CD14-positive monocyte (primary cell): ENCODE measurements at regions not wholly inside any gene's neighbourhood (a gene's known extent, or its start where the extent isn't known, plus 50 kb on each side); places are given as distances from the start of the nearest gene placed in this dataset.

Experiments
- DNase-seq, 3 donors: peaks; one replicate each; pipeline ENCODE4 v3.0.0-alpha.2; 2011 to 2022
- H2AFZ ChIP-seq: 2 replicates; pipeline ENCODE4 v1.6.0; 2012; ENCODE audit warnings: mild to moderate bottlenecking, low read depth, low read length, inconsistent platforms; ENCODE audit not compliant: insufficient read depth, poor library complexity, severe bottlenecking
- H3K27ac ChIP-seq, 2 donors: 1 replicate in 1 of 2; 2 replicates in 1 of 2; pipeline ENCODE4 v1.5.1; 2012 to 2013; ENCODE audit warnings: low read length in 2 of 2, control low read depth in 1 of 2, inconsistent platforms in 1 of 2, low read depth in 1 of 2, mild to moderate bottlenecking in 1 of 2
- H3K27me3 ChIP-seq, 2 donors: one replicate each; pipeline versions ENCODE4 v1.6.0 to v1.6.1; 2011 to 2013; ENCODE audit warnings: low read length in 2 of 2; ENCODE audit not compliant: control insufficient read depth in 2 of 2, insufficient read depth in 2 of 2
- H3K36me3 ChIP-seq, 2 donors: replicated peaks in 1 of 2; 1 replicate in 1 of 2; 2 replicates in 1 of 2; pipeline versions ENCODE4 v1.5.1 to v1.6.1; 2012 to 2013; ENCODE audit warnings: low read length in 2 of 2, control low read depth in 1 of 2, inconsistent platforms in 1 of 2, mild to moderate bottlenecking in 1 of 2; ENCODE audit not compliant: insufficient read depth in 2 of 2, control insufficient read depth in 1 of 2
- H3K4me1 ChIP-seq, 2 donors: 1 replicate in 1 of 2; 2 replicates in 1 of 2; pipeline versions ENCODE4 v1.5.1 to v1.6.1; 2012 to 2013; ENCODE audit warnings: low read length in 2 of 2, control low read depth in 1 of 2, inconsistent platforms in 1 of 2, mild to moderate bottlenecking in 1 of 2, moderate library complexity in 1 of 2; ENCODE audit not compliant: insufficient read depth in 2 of 2, control insufficient read depth in 1 of 2
- H3K4me2 ChIP-seq: replicated peaks from 2 replicates; pipeline ENCODE3; 2012; ENCODE audit warnings: low read length, moderate library complexity, mild to moderate bottlenecking; ENCODE audit not compliant: poor library complexity, severe bottlenecking; ENCODE audit errors: extremely low read depth
- H3K4me3 ChIP-seq, 3 experiments: fragments of 200-600 bp in 1 of 3; sonication (generic) in 1 of 3; replicated peaks in 1 of 3; 1 replicate in 2 of 3; 2 replicates in 1 of 3; pipeline ENCODE4 v1.5.1; 2011 to 2013; ENCODE audit warnings: low read length in 3 of 3, mild to moderate bottlenecking in 3 of 3, control low read depth in 2 of 3, low read depth in 2 of 3, inconsistent platforms in 1 of 3, moderate library complexity in 1 of 3
- H3K79me2 ChIP-seq: 2 replicates; pipeline ENCODE4 v1.6.0; 2012; ENCODE audit warnings: mild to moderate bottlenecking, control low read depth, inconsistent platforms, low read length, moderate library complexity; ENCODE audit not compliant: insufficient read depth
- H3K9ac ChIP-seq: 2 replicates; pipeline ENCODE4 v1.6.0; 2017; ENCODE audit warnings: low read length, mild to moderate bottlenecking; ENCODE audit not compliant: insufficient read depth, poor library complexity, severe bottlenecking
- H3K9me3 ChIP-seq, 2 donors: replicated peaks in 1 of 2; 1 replicate in 1 of 2; 2 replicates in 1 of 2; pipeline versions ENCODE4 v1.5.1 to v1.6.1; 2012 to 2013; ENCODE audit warnings: low read length in 2 of 2, control low read depth in 1 of 2; ENCODE audit not compliant: control insufficient read depth in 1 of 2, insufficient read depth in 1 of 2
- H4K20me1 ChIP-seq: 2 replicates; pipeline ENCODE4 v1.6.0; 2012; ENCODE audit warnings: mild to moderate bottlenecking, low read length, control low read depth, moderate library complexity; ENCODE audit not compliant: insufficient read depth
- H3K27ac Mint-ChIP-seq, 7 donors: one replicate each; pipeline ENCODE4 v1.8.0; 2020; ENCODE audit warnings: mild to moderate bottlenecking in 7 of 7, mixed read lengths in 7 of 7, moderate library complexity in 6 of 7, inconsistent platforms in 2 of 7
- H3K27me3 Mint-ChIP-seq, 3 donors: one replicate each; pipeline ENCODE4 v1.8.0; 2021 to 2022; ENCODE audit warnings: low read depth in 3 of 3, mild to moderate bottlenecking in 3 of 3, mixed read lengths in 3 of 3, moderate library complexity in 3 of 3, inconsistent platforms in 1 of 3
- H3K36me3 Mint-ChIP-seq, 2 donors: one replicate each; pipeline ENCODE4 v1.8.0; 2020; ENCODE audit warnings: mixed read lengths in 2 of 2, inconsistent platforms in 1 of 2, mild to moderate bottlenecking in 1 of 2
- H3K4me1 Mint-ChIP-seq: one replicate; pipeline ENCODE4 v1.8.0; 2020; ENCODE audit warnings: mild to moderate bottlenecking, mixed read lengths
- H3K4me3 Mint-ChIP-seq, 2 donors: one replicate each; pipeline ENCODE4 v1.8.0; 2020; ENCODE audit warnings: mild to moderate bottlenecking in 2 of 2, mixed read lengths in 2 of 2, moderate library complexity in 1 of 2
- H3K9me3 Mint-ChIP-seq, 7 donors: one replicate each; pipeline ENCODE4 v1.8.0; 2020 to 2022; ENCODE audit warnings: mixed read lengths in 7 of 7, mild to moderate bottlenecking in 6 of 7, moderate library complexity in 6 of 7, inconsistent platforms in 2 of 7
- WGBS: methylation state at CpG from one replicate; pipeline ENCODE4 v1.1.5; 2013; ENCODE audit warnings: missing lambda C conversion rate; ENCODE audit not compliant: insufficient coverage; 5-methylcytosine and 5-hydroxymethylcytosine counted together
- intact Hi-C, 2 donors: fragments of 100-400 bp; cut with micrococcal nuclease; formaldehyde crosslinking; loops; one replicate each; pipeline versions ENCODE4 v1.15.0 to v1.15.1; 2023
- TF ChIP-seq, protein P1 (sequence below): fragments of 200-600 bp; IDR thresholded peaks from one replicate; pipeline ENCODE4 v1.8.0; 2022; ENCODE audit warnings: antibody characterized with exemption, mild to moderate bottlenecking

- no CpG with 5 or more reads among the region's 1 CpG for WGBS
- Histone ChIP-seq H3K4me3 (no peak overlapping the region), H2AFZ (no peak overlapping the region), H3K27me3 (no peaks in the 10 kb centered on the region), H3K9ac (no peak overlapping the region), H3K79me2 (no peaks in the 10 kb centered on the region), H3K27ac (no peak overlapping the region), H3K9me3 (peaks cover 0 to 4% of the 10 kb centered on the region in 2 donors), H3K4me2 (no peak overlapping the region), H3K4me1 (no peaks in the 10 kb centered on the region), H4K20me1 (no peaks in the 10 kb centered on the region), H3K36me3 (no peaks in the 10 kb centered on the region)
- Mint-ChIP-seq H3K36me3 (no peaks in the 10 kb centered on the region), H3K27me3 (no peaks in the 10 kb centered on the region), H3K4me3 (no peak overlapping the region), H3K27ac (no peak overlapping the region), H3K4me1 (no peaks in the 10 kb centered on the region), H3K9me3 (peaks cover 0 to 8% (median 4%) of the 10 kb centered on the region in 7 donors)
- DNase-seq: no peak
- intact Hi-C loops: no loop called here
- TF ChIP-seq, protein P1, sequence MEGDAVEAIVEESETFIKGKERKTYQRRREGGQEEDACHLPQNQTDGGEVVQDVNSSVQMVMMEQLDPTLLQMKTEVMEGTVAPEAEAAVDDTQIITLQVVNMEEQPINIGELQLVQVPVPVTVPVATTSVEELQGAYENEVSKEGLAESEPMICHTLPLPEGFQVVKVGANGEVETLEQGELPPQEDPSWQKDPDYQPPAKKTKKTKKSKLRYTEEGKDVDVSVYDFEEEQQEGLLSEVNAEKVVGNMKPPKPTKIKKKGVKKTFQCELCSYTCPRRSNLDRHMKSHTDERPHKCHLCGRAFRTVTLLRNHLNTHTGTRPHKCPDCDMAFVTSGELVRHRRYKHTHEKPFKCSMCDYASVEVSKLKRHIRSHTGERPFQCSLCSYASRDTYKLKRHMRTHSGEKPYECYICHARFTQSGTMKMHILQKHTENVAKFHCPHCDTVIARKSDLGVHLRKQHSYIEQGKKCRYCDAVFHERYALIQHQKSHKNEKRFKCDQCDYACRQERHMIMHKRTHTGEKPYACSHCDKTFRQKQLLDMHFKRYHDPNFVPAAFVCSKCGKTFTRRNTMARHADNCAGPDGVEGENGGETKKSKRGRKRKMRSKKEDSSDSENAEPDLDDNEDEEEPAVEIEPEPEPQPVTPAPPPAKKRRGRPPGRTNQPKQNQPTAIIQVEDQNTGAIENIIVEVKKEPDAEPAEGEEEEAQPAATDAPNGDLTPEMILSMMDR: no peak
Observed at GRCh38 chr2:82476094-82476493, 1983.0 kb downstream of the SUCLG1 start.

GRCh38 chr2:82428251-82428650 lies 2030.8 kb downstream of the SUCLG1 start:
- no peak for DNase-seq
- H3K27ac Mint-ChIP-seq: no peak overlapping the region
- no peaks in the 10 kb centered on the region for H3K36me3 ChIP-seq

More at GRCh38 chr2:82428251-82428650, 2030.8 kb downstream of the SUCLG1 start:
- Mint-ChIP-seq H3K27me3 (no peaks in the 10 kb centered on the region), H3K36me3 (no peaks in the 10 kb centered on the region), H3K9me3 (peaks cover 0 to 3% (median 0%) of the 10 kb centered on the region in 7 donors), H3K4me3 (no peak overlapping the region), H3K4me1 (no peaks in the 10 kb centered on the region)
- H4K20me1 ChIP-seq: no peaks in the 10 kb centered on the region
- H3K4me2 ChIP-seq: no peak overlapping the region
- H3K9ac ChIP-seq: no peak overlapping the region
- no peaks in the 10 kb centered on the region for H3K27me3 ChIP-seq
- WGBS: 83% methylated on average over 1 of the region's 2 CpGs
- H3K9me3 ChIP-seq: no peaks in the 10 kb centered on the region
- H3K27ac ChIP-seq: no peak overlapping the region
- no peaks in the 10 kb centered on the region for H3K79me2 ChIP-seq
- TF ChIP-seq, protein P1: no peak
- no peaks in the 10 kb centered on the region for H3K4me1 ChIP-seq
- H3K4me3 ChIP-seq: no peak overlapping the region
- no peak overlapping the region for H2AFZ ChIP-seq
- intact Hi-C loops: no loop called here
